Mesenchymal stem cell (in vitro differentiated cells and primary cell): ENCODE measurements at regions not wholly inside any gene's neighbourhood (a gene's known extent, or its start where the extent isn't known, plus 50 kb on each side); places are given as distances from the start of the nearest gene placed in this dataset.

ENCODE experiments used
- DNase-seq: peaks from one replicate; pipeline ENCODE4 v3.0.0-alpha.2; 2013
- H2AFZ ChIP-seq: one replicate; pipeline ENCODE4 v1.6.1; 2013; ENCODE audit warnings: low read depth, mild to moderate bottlenecking, control low read depth, inconsistent platforms, low read length, moderate library complexity
- H2AK5ac ChIP-seq: 2 replicates; pipeline ENCODE4 v1.6.1; 2013; ENCODE audit warnings: low read length, moderate library complexity, mild to moderate bottlenecking, inconsistent platforms; ENCODE audit not compliant: severe bottlenecking
- H2BK120ac ChIP-seq: one replicate; pipeline ENCODE4 v1.6.1; 2013; ENCODE audit warnings: low read depth, mild to moderate bottlenecking, inconsistent platforms, low read length, moderate library complexity
- H2BK12ac ChIP-seq, 2 experiments: one replicate each; pipeline ENCODE4 v1.6.1; 2013; ENCODE audit warnings: inconsistent platforms in 2 of 2, low read length in 2 of 2, mild to moderate bottlenecking in 2 of 2, moderate library complexity in 2 of 2, control low read depth in 1 of 2
- H2BK15ac ChIP-seq: one replicate; pipeline ENCODE4 v1.6.1; 2013; ENCODE audit warnings: mild to moderate bottlenecking, low read depth, inconsistent platforms; ENCODE audit not compliant: poor library complexity, severe bottlenecking
- H2BK5ac ChIP-seq: 2 replicates; pipeline ENCODE4 v1.6.1; 2013; ENCODE audit warnings: low read depth, mild to moderate bottlenecking, low read length, control low read depth, inconsistent platforms; ENCODE audit not compliant: poor library complexity, severe bottlenecking
- H3K14ac ChIP-seq, 2 experiments: one replicate each; pipeline ENCODE4 v1.6.1; 2013; ENCODE audit warnings: inconsistent platforms in 2 of 2, low read length in 2 of 2, control low read depth in 1 of 2, mild to moderate bottlenecking in 1 of 2, moderate library complexity in 1 of 2
- H3K18ac ChIP-seq, 2 experiments: one replicate each; pipeline ENCODE4 v1.6.1; 2013; ENCODE audit warnings: inconsistent platforms in 2 of 2, low read length in 2 of 2, control low read depth in 1 of 2, low read depth in 1 of 2, mild to moderate bottlenecking in 1 of 2
- H3K23ac ChIP-seq, 2 experiments: one replicate each; pipeline ENCODE4 v1.6.1; 2013; ENCODE audit warnings: inconsistent platforms in 2 of 2, low read length in 2 of 2, mild to moderate bottlenecking in 2 of 2, moderate library complexity in 2 of 2, control low read depth in 1 of 2
- H3K27ac ChIP-seq: 2 replicates; pipeline ENCODE4 v1.5.1; 2013; ENCODE audit warnings: mild to moderate bottlenecking, moderate library complexity, low read length, control low read depth, inconsistent platforms; ENCODE audit not compliant: poor library complexity, severe bottlenecking
- H3K27me3 ChIP-seq, 2 experiments: 2 replicates each; pipeline versions ENCODE4 v1.6.1 to v1.7.0; 2013; ENCODE audit warnings: low read length in 2 of 2, mild to moderate bottlenecking in 2 of 2, moderate library complexity in 2 of 2, control low read depth in 1 of 2, inconsistent platforms in 1 of 2; ENCODE audit not compliant: control insufficient read depth in 1 of 2, insufficient read depth in 1 of 2
- H3K36me3 ChIP-seq, 2 experiments: 2 replicates each; pipeline versions ENCODE4 v1.6.1 to v1.7.0; 2013; ENCODE audit warnings: low read length in 2 of 2, control low read depth in 1 of 2, inconsistent platforms in 1 of 2, low read depth in 1 of 2, mild to moderate bottlenecking in 1 of 2; ENCODE audit not compliant: insufficient read depth in 2 of 2, control insufficient read depth in 1 of 2
- H3K4ac ChIP-seq, 2 experiments: one replicate each; pipeline ENCODE4 v1.6.1; 2013; ENCODE audit warnings: inconsistent platforms in 2 of 2, low read length in 2 of 2, mild to moderate bottlenecking in 2 of 2, moderate library complexity in 2 of 2, control low read depth in 1 of 2, low read depth in 1 of 2
- H3K4me1 ChIP-seq: 2 replicates; pipeline ENCODE4 v1.6.1; 2013; ENCODE audit warnings: low read depth, low read length, control low read depth; ENCODE audit not compliant: control insufficient read depth, insufficient read depth
- H3K4me2 ChIP-seq: 2 replicates; pipeline ENCODE4 v1.6.1; 2013; ENCODE audit warnings: low read length, mild to moderate bottlenecking, inconsistent platforms; ENCODE audit not compliant: poor library complexity, severe bottlenecking
- H3K4me3 ChIP-seq, 2 experiments: 2 replicates each; pipeline versions ENCODE4 v1.5.1 to v1.7.0; 2013; ENCODE audit warnings: low read length in 2 of 2, mild to moderate bottlenecking in 2 of 2, control low read depth in 1 of 2, low read depth in 1 of 2; ENCODE audit not compliant: insufficient read depth in 1 of 2
- H3K79me1 ChIP-seq: replicated peaks from 2 replicates; pipeline ENCODE4 v1.6.1; 2013; ENCODE audit warnings: mild to moderate bottlenecking, control low read depth, low read length, inconsistent platforms; ENCODE audit not compliant: poor library complexity, severe bottlenecking
- H3K9ac ChIP-seq: 2 replicates; pipeline ENCODE4 v1.7.0; 2013; ENCODE audit warnings: mild to moderate bottlenecking, low read length, moderate library complexity
- H3K9me3 ChIP-seq: 2 replicates; pipeline ENCODE4 v1.7.0; 2013; ENCODE audit warnings: mild to moderate bottlenecking, low read length; ENCODE audit not compliant: control insufficient read depth
- H4K8ac ChIP-seq: one replicate; pipeline ENCODE4 v1.6.1; 2013; ENCODE audit warnings: inconsistent platforms, mild to moderate bottlenecking, low read length, moderate library complexity
- H4K91ac ChIP-seq: one replicate; pipeline ENCODE4 v1.6.1; 2013; ENCODE audit warnings: mild to moderate bottlenecking, low read length, inconsistent platforms
- WGBS: methylation state at CpG from one replicate; pipeline ENCODE4 v1.1.7; 2013; ENCODE audit warnings: mixed read lengths; 5-methylcytosine and 5-hydroxymethylcytosine counted together

GRCh38 chr12:85440271-85440670 is 160.3 kb downstream of the ALX1 start:
- H3K27me3 ChIP-seq, result no peaks in the 10 kb centered on the region
- H3K79me1 ChIP-seq, result no peaks in the 10 kb centered on the region
- no CpG with 5 or more reads among the region's 1 CpG for WGBS
- H3K36me3 ChIP-seq, result no peaks in the 10 kb centered on the region
- H3K18ac ChIP-seq, result no peak overlapping the region
- H2BK5ac ChIP-seq, result no peak overlapping the region
- H3K23ac ChIP-seq, result no peak overlapping the region
- H3K4me2 ChIP-seq, result no peak overlapping the region
- H2AFZ ChIP-seq, result no peak overlapping the region
- H3K9me3 ChIP-seq, result no peaks in the 10 kb centered on the region
- no peak overlapping the region for H3K9ac ChIP-seq
- no peak overlapping the region for H4K91ac ChIP-seq
- H3K4me3 ChIP-seq, result no peak overlapping the region
- H4K8ac ChIP-seq, result no peak overlapping the region
- no peak overlapping the region for H3K4ac ChIP-seq
- H3K27ac ChIP-seq, result no peak overlapping the region
- no peak overlapping the region for H2BK12ac ChIP-seq
- no peak overlapping the region for H2AK5ac ChIP-seq
- no peak overlapping the region for H2BK15ac ChIP-seq
- H2BK120ac ChIP-seq, result no peak overlapping the region
- H3K14ac ChIP-seq, result no peak overlapping the region
- no peaks in the 10 kb centered on the region for H3K4me1 ChIP-seq
- no peak for DNase-seq

- H3K18ac ChIP-seq, result no peak overlapping the region
- H3K79me1 ChIP-seq, result no peaks in the 10 kb centered on the region
- H3K4me2 ChIP-seq, result no peak overlapping the region
- H2BK5ac ChIP-seq, result no peak overlapping the region
- 42% methylated on average over 1 of the region's 3 CpGs for WGBS
- H3K27me3 ChIP-seq, result no peaks in the 10 kb centered on the region
- no peak overlapping the region for H3K23ac ChIP-seq
- no peak for DNase-seq
- peaks cover 4% of the 10 kb centered on the region for H3K4me1 ChIP-seq
- H3K4me3 ChIP-seq, result no peak overlapping the region
- no peak overlapping the region for H4K8ac ChIP-seq
- H2BK15ac ChIP-seq, result no peak overlapping the region
- no peak overlapping the region for H3K4ac ChIP-seq
- no peak overlapping the region for H4K91ac ChIP-seq
- no peak overlapping the region for H2BK120ac ChIP-seq
- H2AFZ ChIP-seq, result no peak overlapping the region
- no peak overlapping the region for H3K27ac ChIP-seq
- no peak overlapping the region for H3K14ac ChIP-seq
- no peaks in the 10 kb centered on the region for H3K9me3 ChIP-seq
- H2AK5ac ChIP-seq, result no peak overlapping the region
- H2BK12ac ChIP-seq, result no peak overlapping the region
- no peak overlapping the region for H3K9ac ChIP-seq
- no peaks in the 10 kb centered on the region for H3K36me3 ChIP-seq
These were observed 161.0 kb downstream of the ALX1 start for GRCh38 chr12:85441025-85441424.

GRCh38 chr12:85441741-85442140 is 161.7 kb downstream of the ALX1 start:
- Histone ChIP-seq H2AK5ac (no peak overlapping the region), H3K4me1 (peaks cover 4% of the 10 kb centered on the region), H3K9ac (no peak overlapping the region), H2BK120ac (no peak overlapping the region), H4K91ac (no peak overlapping the region), H3K9me3 (no peaks in the 10 kb centered on the region), H3K18ac (no peak overlapping the region), H4K8ac (no peak overlapping the region), H3K4me3 (no peak overlapping the region), H2AFZ (no peak overlapping the region), H3K79me1 (no peaks in the 10 kb centered on the region), H3K4ac (no peak overlapping the region), H2BK5ac (no peak overlapping the region), H3K14ac (no peak overlapping the region), H2BK12ac (no peak overlapping the region), H3K27ac (no peak overlapping the region), H2BK15ac (no peak overlapping the region), H3K27me3 (no peaks in the 10 kb centered on the region), H3K4me2 (no peak overlapping the region), H3K36me3 (no peaks in the 10 kb centered on the region), H3K23ac (no peak overlapping the region)
- 73% methylated on average over 1 of the region's 1 CpG for WGBS
- no peak for DNase-seq

GRCh38 chr12:85445060-85445938 is 165.3 kb downstream of the ALX1 start:
- Histone ChIP-seq H3K79me1 (no peaks in the 10 kb centered on the region), H2BK12ac (no peak overlapping the region)

More at GRCh38 chr12:85445060-85445938, 165.3 kb downstream of the ALX1 start:
- no peaks in the 10 kb centered on the region for H3K27me3 ChIP-seq
- H4K8ac ChIP-seq, result no peak overlapping the region
- no peak overlapping the region for H3K18ac ChIP-seq
- H3K4ac ChIP-seq, result no peak overlapping the region
- H2BK120ac ChIP-seq, result no peak overlapping the region
- H3K9me3 ChIP-seq, result no peaks in the 10 kb centered on the region
- peak overlapping the region; percentile 49 for H3K27ac ChIP-seq
- H3K14ac ChIP-seq, result no peak overlapping the region
- no peak for DNase-seq
- H2BK15ac ChIP-seq, result no peak overlapping the region
- no peak overlapping the region for H2AK5ac ChIP-seq
- H3K4me2 ChIP-seq, result peak overlapping the region; percentile 10
- H3K9ac ChIP-seq, result no peak overlapping the region
- peaks cover 4% of the 10 kb centered on the region for H3K4me1 ChIP-seq
- H3K36me3 ChIP-seq, result no peaks in the 10 kb centered on the region
- H3K4me3 ChIP-seq, result no peak overlapping the region
- 58% methylated on average over 4 of the region's 6 CpGs for WGBS
- H3K23ac ChIP-seq, result no peak overlapping the region
- no peak overlapping the region for H4K91ac ChIP-seq
- peak overlapping the region; percentile 90 for H2BK5ac ChIP-seq
- peak overlapping the region; percentile 53 for H2AFZ ChIP-seq
